DOHH2 (cell line): ENCODE measurements at regions not wholly inside any gene's neighbourhood (a gene's known extent, or its start where the extent isn't known, plus 50 kb on each side); places are given as distances from the start of the nearest gene placed in this dataset.

ENCODE experiments used
- H3F3A ChIP-seq: fragments of 200-600 bp; sonication (generic), shearing (Covaris generic); 2 replicates; pipeline ENCODE4 v1.6.0; 2016; ENCODE audit warnings: antibody characterized with exemption, mild to moderate bottlenecking; ENCODE audit not compliant: control insufficient read depth, insufficient read depth
- H3K27ac ChIP-seq: fragments of 200-600 bp; sonication (generic); 2 replicates; pipeline ENCODE4 v1.5.1; 2014; ENCODE audit warnings: low read depth, mild to moderate bottlenecking, low read length, moderate library complexity
- H3K27me3 ChIP-seq: fragments of 200-600 bp; sonication (generic); 2 replicates; pipeline ENCODE4 v1.6.1; 2014; ENCODE audit warnings: mild to moderate bottlenecking, low read length, mixed read lengths; ENCODE audit not compliant: control insufficient read depth
- H3K36me3 ChIP-seq: fragments of 200-600 bp; sonication (generic); 2 replicates; pipeline ENCODE4 v1.6.1; 2014; ENCODE audit warnings: mild to moderate bottlenecking, low read length, moderate library complexity, mixed read lengths; ENCODE audit not compliant: control insufficient read depth
- H3K4me1 ChIP-seq: fragments of 200-600 bp; sonication (generic); 2 replicates; pipeline ENCODE4 v1.6.1; 2014; ENCODE audit warnings: mild to moderate bottlenecking, low read length, mixed read lengths; ENCODE audit not compliant: control insufficient read depth
- H3K4me2 ChIP-seq: fragments of 200-600 bp; sonication (generic); 2 replicates; pipeline ENCODE4 v1.6.0; 2014; ENCODE audit warnings: mild to moderate bottlenecking, low read length, moderate library complexity
- H3K4me3 ChIP-seq: fragments of 200-600 bp; sonication (generic); 2 replicates; pipeline ENCODE4 v1.5.1; 2014; ENCODE audit warnings: mild to moderate bottlenecking, low read length, mixed read lengths
- H3K79me2 ChIP-seq: fragments of 200-600 bp; sonication (generic); 2 replicates; pipeline ENCODE4 v1.6.1; 2014; ENCODE audit warnings: mild to moderate bottlenecking, low read length, mixed read lengths; ENCODE audit not compliant: control insufficient read depth
- H3K9me2 ChIP-seq: fragments of 200-600 bp; sonication (generic); replicated peaks from 2 replicates; pipeline ENCODE4 v1.6.1; 2014; ENCODE audit warnings: mild to moderate bottlenecking, low read length, mixed read lengths; ENCODE audit not compliant: control insufficient read depth
- H3K9me3 ChIP-seq: fragments of 200-600 bp; sonication (generic); 2 replicates; pipeline ENCODE4 v1.6.1; 2014; ENCODE audit warnings: antibody characterized with exemption, low read length, mixed read lengths; ENCODE audit not compliant: control insufficient read depth, insufficient read depth
- H4K20me1 ChIP-seq: fragments of 200-600 bp; sonication (generic); 2 replicates; pipeline ENCODE4 v1.6.0; 2014; ENCODE audit warnings: low read depth, mild to moderate bottlenecking, antibody characterized with exemption, low read length, moderate library complexity; ENCODE audit not compliant: control insufficient read depth, insufficient read depth
- EZH2phosphoT487 ChIP-seq: fragments of 200-600 bp; sonication (generic); IDR thresholded peaks from 2 replicates; pipeline ENCODE4 v1.6.1; 2017; ENCODE audit warnings: borderline replicate concordance, mild to moderate bottlenecking, antibody characterized with exemption, low read length, moderate library complexity, mixed read lengths
- TF ChIP-seq, protein P1 (sequence below): fragments of 200-600 bp; sonication (generic); IDR thresholded peaks from one replicate; pipeline ENCODE4 v1.5.1; 2014; ENCODE audit warnings: antibody characterized with exemption, mild to moderate bottlenecking, low read depth, low read length; ENCODE audit not compliant: poor library complexity, severe bottlenecking

- Histone ChIP-seq H3F3A (no peaks in the 10 kb centered on the region), H3K27ac (no peak overlapping the region), H3K4me2 (no peak overlapping the region), H3K9me3 (no peaks in the 10 kb centered on the region), H3K36me3 (no peaks in the 10 kb centered on the region), H3K4me1 (no peaks in the 10 kb centered on the region), H3K9me2 (no peaks in the 10 kb centered on the region), H3K4me3 (no peak overlapping the region), H4K20me1 (no peaks in the 10 kb centered on the region), H3K79me2 (no peaks in the 10 kb centered on the region), H3K27me3 (no peaks in the 10 kb centered on the region)
- TF ChIP-seq EZH2phosphoT487, result no peak
- TF ChIP-seq, protein P1, sequence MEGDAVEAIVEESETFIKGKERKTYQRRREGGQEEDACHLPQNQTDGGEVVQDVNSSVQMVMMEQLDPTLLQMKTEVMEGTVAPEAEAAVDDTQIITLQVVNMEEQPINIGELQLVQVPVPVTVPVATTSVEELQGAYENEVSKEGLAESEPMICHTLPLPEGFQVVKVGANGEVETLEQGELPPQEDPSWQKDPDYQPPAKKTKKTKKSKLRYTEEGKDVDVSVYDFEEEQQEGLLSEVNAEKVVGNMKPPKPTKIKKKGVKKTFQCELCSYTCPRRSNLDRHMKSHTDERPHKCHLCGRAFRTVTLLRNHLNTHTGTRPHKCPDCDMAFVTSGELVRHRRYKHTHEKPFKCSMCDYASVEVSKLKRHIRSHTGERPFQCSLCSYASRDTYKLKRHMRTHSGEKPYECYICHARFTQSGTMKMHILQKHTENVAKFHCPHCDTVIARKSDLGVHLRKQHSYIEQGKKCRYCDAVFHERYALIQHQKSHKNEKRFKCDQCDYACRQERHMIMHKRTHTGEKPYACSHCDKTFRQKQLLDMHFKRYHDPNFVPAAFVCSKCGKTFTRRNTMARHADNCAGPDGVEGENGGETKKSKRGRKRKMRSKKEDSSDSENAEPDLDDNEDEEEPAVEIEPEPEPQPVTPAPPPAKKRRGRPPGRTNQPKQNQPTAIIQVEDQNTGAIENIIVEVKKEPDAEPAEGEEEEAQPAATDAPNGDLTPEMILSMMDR, result no peak
These were observed 583.8 kb upstream of the NECTIN3 start for GRCh38 chr3:110487840-110488239.

DNA sequence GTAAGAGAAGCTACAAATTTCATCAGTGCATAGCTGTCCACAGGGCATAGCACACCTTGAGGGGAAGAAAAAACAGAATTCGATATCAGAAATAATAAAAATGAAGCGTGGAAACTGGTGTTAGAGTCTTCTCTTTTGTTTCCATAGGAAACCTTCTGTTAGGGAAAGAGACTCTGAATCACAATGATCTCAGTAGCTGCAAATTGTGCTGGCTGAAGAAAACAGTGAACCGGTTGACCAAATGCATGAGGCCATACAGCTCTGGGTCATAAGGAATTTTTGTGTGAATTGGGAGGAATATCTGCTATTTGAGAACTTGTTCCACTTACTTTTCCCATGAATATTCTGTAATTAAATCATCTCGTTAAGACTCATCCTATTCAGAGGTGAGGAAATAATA is 580.2 kb upstream of the NECTIN3 start:
- no peaks in the 10 kb centered on the region for H3K79me2 ChIP-seq
- H3K9me3 ChIP-seq, result no peaks in the 10 kb centered on the region
- no peak overlapping the region for H3K27ac ChIP-seq
- H3K27me3 ChIP-seq, result no peaks in the 10 kb centered on the region
- no peaks in the 10 kb centered on the region for H3K9me2 ChIP-seq
- no peaks in the 10 kb centered on the region for H3F3A ChIP-seq
- TF ChIP-seq EZH2phosphoT487, result no peak
- TF ChIP-seq, protein P1, result no peak
- H4K20me1 ChIP-seq, result no peaks in the 10 kb centered on the region
- H3K4me3 ChIP-seq, result no peak overlapping the region
- H3K36me3 ChIP-seq, result no peaks in the 10 kb centered on the region
- H3K4me1 ChIP-seq, result no peaks in the 10 kb centered on the region
- no peak overlapping the region for H3K4me2 ChIP-seq

DNA sequence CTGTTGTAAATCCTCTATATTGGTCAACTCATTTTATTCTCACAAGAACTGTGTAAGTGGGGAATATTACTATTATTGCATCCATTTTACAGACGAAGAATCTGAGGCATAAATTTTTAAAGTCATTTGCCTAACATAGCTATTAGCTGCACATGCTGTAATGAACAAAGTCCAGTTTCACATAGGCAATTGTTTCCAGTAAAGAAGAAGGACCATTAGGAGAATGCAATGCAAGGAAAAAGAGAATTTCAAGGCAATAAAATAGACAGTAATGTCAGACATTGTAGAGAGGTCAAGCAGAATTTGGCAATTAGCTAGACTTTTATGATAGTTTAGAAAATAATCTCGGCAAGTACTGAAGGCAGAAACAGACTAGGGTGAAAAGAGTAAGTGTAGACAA is 578.7 kb upstream of the NECTIN3 start:
- Histone ChIP-seq H3K9me2 (no peaks in the 10 kb centered on the region), H3F3A (no peaks in the 10 kb centered on the region), H3K27ac (no peak overlapping the region), H3K79me2 (no peaks in the 10 kb centered on the region), H3K9me3 (no peaks in the 10 kb centered on the region), H3K27me3 (no peaks in the 10 kb centered on the region), H3K4me3 (no peak overlapping the region), H4K20me1 (no peaks in the 10 kb centered on the region), H3K4me2 (no peak overlapping the region), H3K4me1 (no peaks in the 10 kb centered on the region), H3K36me3 (no peaks in the 10 kb centered on the region)
- TF ChIP-seq EZH2phosphoT487, result no peak
- TF ChIP-seq, protein P1, result no peak
